ENCODE measurements at regions not wholly inside any gene's neighbourhood (a gene's known extent, or its start where the extent isn't known, plus 50 kb on each side); places are given as distances from the start of the nearest gene placed in this dataset.

DNA sequence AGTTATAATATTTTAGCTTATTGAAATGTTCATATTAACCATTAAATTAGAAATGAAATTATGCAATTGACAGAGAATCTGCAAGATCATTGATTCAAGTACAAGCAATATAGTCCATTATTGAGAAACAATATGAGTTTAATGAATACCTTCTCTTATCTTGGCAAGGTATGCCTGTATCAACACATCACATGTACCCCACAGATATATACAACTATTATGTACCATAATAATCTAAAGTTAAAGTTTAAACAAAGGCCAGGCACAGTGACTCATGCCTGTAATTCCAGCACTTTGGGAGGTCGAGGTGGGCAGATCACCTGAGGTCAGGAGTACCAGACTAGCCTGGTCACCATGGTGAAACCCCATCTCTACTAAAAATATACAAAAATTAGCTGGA is 514.7 kb downstream of the PCDH7 start:
- H3K4ac ChIP-seq (ENCODE audit: low read depth, low read length) = no peak overlapping the region
- no peaks in the 10 kb centered on the region for H3K23me2 ChIP-seq (ENCODE audit: insufficient read length, low read depth, low read length, poor library complexity, severe bottlenecking)
- DNase-seq = no peak
- no peak overlapping the region for H3K4me3 Mint-ChIP-seq
- H3K56ac ChIP-seq (ENCODE audit: insufficient read length, low read depth, low read length) = no peak overlapping the region
- H3K79me2 ChIP-seq (ENCODE audit: insufficient read depth, low read length) = no peaks in the 10 kb centered on the region
- no peaks in the 10 kb centered on the region for H4K20me1 ChIP-seq (ENCODE audit: control insufficient read depth, insufficient read depth, insufficient read length)
- H4K8ac ChIP-seq (replicated peaks; ENCODE audit: insufficient read length, low read depth, low read length) = no peak overlapping the region
- no peak overlapping the region for H3T11ph ChIP-seq (ENCODE audit: low read length)
- no peak overlapping the region for H4K5ac ChIP-seq (ENCODE audit: insufficient read length, low read depth, low read length)
- no peak overlapping the region for H3K27ac ChIP-seq (ENCODE audit: insufficient read length, low read depth, low read length)
- WGBS (ENCODE audit: extremely low coverage, insufficient read length, low lambda C conversion rate) = no CpG with 5 or more reads among the region's 1 CpG
- H3K27me3 ChIP-seq (ENCODE audit: insufficient read depth, low read length) = no peaks in the 10 kb centered on the region
- H3K4me1 Mint-ChIP-seq = peaks cover 11 to 15% of the 10 kb centered on the region in 2 experiments
- no peaks in the 10 kb centered on the region for H3K9me3 ChIP-seq (ENCODE audit: control insufficient read depth, low read depth, low read length)
- H3K14ac ChIP-seq (ENCODE audit: insufficient read depth, low read length) = no peak overlapping the region
- no peak overlapping the region for H2BK15ac ChIP-seq (ENCODE audit: low read depth, low read length)
- no peak overlapping the region for H2BK120ac ChIP-seq (ENCODE audit: low read depth, low read length, poor library complexity, severe bottlenecking)
- H3K4me1 ChIP-seq (ENCODE audit: insufficient read depth, low read length) = peaks cover 4% of the 10 kb centered on the region; the same call in 1 of the 2 replicates
- no peak overlapping the region for H3K4me2 ChIP-seq (ENCODE audit: insufficient read depth, insufficient read length, low read length)
- no peaks in the 10 kb centered on the region for H3K79me1 ChIP-seq (ENCODE audit: insufficient read depth, low read depth, low read length, poor library complexity, severe bottlenecking)
- no peak overlapping the region for H2AFZ ChIP-seq (ENCODE audit: low read length)
- no peak overlapping the region for H3K18ac ChIP-seq (ENCODE audit: insufficient read length, low read depth, low read length)
- H3K36me3 Mint-ChIP-seq (ENCODE audit: insufficient read depth in 1 of 3, low read depth in 3 of 3) = peaks cover 4 to 8% (median 5%) of the 10 kb centered on the region in 3 experiments; a peak in 6 of 7 replicates
- H2BK12ac ChIP-seq (ENCODE audit: insufficient read length, low read depth, low read length) = no peak overlapping the region
- H3K23ac ChIP-seq (ENCODE audit: insufficient read length, low read depth, low read length) = no peak overlapping the region
- H3K9ac ChIP-seq (ENCODE audit: extremely low read depth, insufficient read length, low read length) = no peak overlapping the region
- H4K91ac ChIP-seq (ENCODE audit: insufficient read length, low read depth, low read length) = no peak overlapping the region
- TF ChIP-seq, protein P1, sequence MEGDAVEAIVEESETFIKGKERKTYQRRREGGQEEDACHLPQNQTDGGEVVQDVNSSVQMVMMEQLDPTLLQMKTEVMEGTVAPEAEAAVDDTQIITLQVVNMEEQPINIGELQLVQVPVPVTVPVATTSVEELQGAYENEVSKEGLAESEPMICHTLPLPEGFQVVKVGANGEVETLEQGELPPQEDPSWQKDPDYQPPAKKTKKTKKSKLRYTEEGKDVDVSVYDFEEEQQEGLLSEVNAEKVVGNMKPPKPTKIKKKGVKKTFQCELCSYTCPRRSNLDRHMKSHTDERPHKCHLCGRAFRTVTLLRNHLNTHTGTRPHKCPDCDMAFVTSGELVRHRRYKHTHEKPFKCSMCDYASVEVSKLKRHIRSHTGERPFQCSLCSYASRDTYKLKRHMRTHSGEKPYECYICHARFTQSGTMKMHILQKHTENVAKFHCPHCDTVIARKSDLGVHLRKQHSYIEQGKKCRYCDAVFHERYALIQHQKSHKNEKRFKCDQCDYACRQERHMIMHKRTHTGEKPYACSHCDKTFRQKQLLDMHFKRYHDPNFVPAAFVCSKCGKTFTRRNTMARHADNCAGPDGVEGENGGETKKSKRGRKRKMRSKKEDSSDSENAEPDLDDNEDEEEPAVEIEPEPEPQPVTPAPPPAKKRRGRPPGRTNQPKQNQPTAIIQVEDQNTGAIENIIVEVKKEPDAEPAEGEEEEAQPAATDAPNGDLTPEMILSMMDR (conservative IDR thresholded peaks at IDR 0.05) = no peak
- peaks cover 0 to 6% of the 10 kb centered on the region in 2 experiments; a peak in 3 of 5 replicates for H3K9me3 Mint-ChIP-seq
- no peak overlapping the region for H2BK5ac ChIP-seq (ENCODE audit: insufficient read length, low read length)
- no peaks in the 10 kb centered on the region for H3K27me3 Mint-ChIP-seq (ENCODE audit: low read depth)
- no peak overlapping the region for H2BK20ac ChIP-seq (ENCODE audit: low read depth, low read length, poor library complexity, severe bottlenecking)
- H3K27ac Mint-ChIP-seq = peak overlapping the region in 1 of 3 experiments; percentile 35; a peak in 1 of 7 replicates
- no peak overlapping the region for H2AK5ac ChIP-seq (ENCODE audit: insufficient read length, low read length)

All from H9 (cell line).